Adipocyte (in vitro differentiated cells): ENCODE measurements at regions not wholly inside any gene's neighbourhood (a gene's known extent, or its start where the extent isn't known, plus 50 kb on each side); places are given as distances from the start of the nearest gene placed in this dataset.
A peak's percentile ranks its signal among the peaks of the same experiment; 100 is the strongest.
"Not testable (repeated sequence)": the region's sequence is repeated elsewhere in the genome, so short reads cannot be mapped to it uniquely, and the experiment has no call there.

ENCODE experiments used
- DNase-seq: peaks from one replicate; pipeline ENCODE4 v3.0.0-alpha.2; 2015; ENCODE audit warnings: low read depth
- H3K27me3 ChIP-seq: replicated peaks from 2 replicates; pipeline ENCODE4 v1.7.0; 2013; ENCODE audit warnings: mild to moderate bottlenecking, low read length, moderate library complexity; ENCODE audit not compliant: control insufficient read depth, insufficient read depth
- H3K36me3 ChIP-seq: 2 replicates; pipeline ENCODE4 v1.7.0; 2013; ENCODE audit warnings: low read length, mild to moderate bottlenecking, moderate library complexity; ENCODE audit not compliant: control insufficient read depth, insufficient read depth, severe bottlenecking
- H3K4me1 ChIP-seq: 2 replicates; pipeline ENCODE4 v1.7.0; 2013; ENCODE audit warnings: mild to moderate bottlenecking, low read length, moderate library complexity; ENCODE audit not compliant: control insufficient read depth, insufficient read depth
- H3K4me3 ChIP-seq: 2 replicates; pipeline ENCODE4 v1.7.0; 2013; ENCODE audit warnings: mild to moderate bottlenecking, low read length, moderate library complexity
- H3K9ac ChIP-seq: 2 replicates; pipeline ENCODE4 v1.7.0; 2013; ENCODE audit warnings: mild to moderate bottlenecking, low read length, moderate library complexity
- H3K9me3 ChIP-seq: 2 replicates; pipeline ENCODE4 v1.7.0; 2013; ENCODE audit warnings: mild to moderate bottlenecking, low read length, moderate library complexity; ENCODE audit not compliant: control insufficient read depth

DNA sequence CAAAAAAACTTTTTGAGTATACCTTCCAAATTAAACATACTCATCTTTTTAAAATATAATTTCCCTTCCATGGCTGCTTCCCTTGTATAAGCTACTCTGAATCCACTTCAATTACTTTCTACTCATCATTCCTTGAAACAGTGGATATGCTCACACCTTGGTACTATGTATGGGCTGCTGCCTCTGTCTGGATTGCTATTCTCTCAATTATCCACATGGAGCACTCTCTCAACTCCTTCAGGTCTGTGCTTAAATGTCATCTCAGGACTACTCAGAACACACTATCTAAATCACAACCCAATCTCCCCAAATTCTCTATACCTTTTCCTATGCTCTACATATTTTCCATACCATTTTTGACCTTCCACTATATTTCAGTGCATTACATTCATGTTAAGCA, 898.9 kb upstream of the EPHA5 start:
- Histone ChIP-seq H3K4me1 (peaks cover 12% of the 10 kb centered on the region), H3K36me3 (no peaks in the 10 kb centered on the region), H3K4me3 (no peak overlapping the region), H3K27me3 (no peaks in the 10 kb centered on the region), H3K9ac (no peak overlapping the region), H3K9me3 (no peaks in the 10 kb centered on the region)
- no peak for DNase-seq

DNA sequence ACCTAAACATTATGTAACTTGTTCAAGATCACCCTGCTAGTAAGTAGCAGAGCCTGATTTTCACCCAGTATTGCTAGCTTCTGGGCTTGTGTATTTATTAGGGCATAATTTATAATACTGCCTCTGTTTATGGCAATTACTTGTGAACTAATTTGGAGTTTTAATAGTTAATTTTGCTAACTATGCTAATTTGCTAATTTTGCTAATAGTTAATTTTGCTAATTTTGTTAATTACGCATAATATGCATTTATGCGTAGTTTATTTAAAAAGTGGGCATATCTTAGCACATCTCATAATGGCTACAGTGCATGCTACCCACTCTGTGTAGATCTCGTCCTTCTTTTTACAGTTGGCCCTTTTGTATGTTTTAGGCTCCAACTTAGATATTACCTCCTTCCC, 898.1 kb upstream of the EPHA5 start:
- Histone ChIP-seq H3K4me1 (peaks cover 10% of the 10 kb centered on the region), H3K36me3 (no peaks in the 10 kb centered on the region), H3K9ac (no peak overlapping the region), H3K4me3 (no peak overlapping the region), H3K27me3 (no peaks in the 10 kb centered on the region), H3K9me3 (no peaks in the 10 kb centered on the region)
- no peak for DNase-seq

DNA sequence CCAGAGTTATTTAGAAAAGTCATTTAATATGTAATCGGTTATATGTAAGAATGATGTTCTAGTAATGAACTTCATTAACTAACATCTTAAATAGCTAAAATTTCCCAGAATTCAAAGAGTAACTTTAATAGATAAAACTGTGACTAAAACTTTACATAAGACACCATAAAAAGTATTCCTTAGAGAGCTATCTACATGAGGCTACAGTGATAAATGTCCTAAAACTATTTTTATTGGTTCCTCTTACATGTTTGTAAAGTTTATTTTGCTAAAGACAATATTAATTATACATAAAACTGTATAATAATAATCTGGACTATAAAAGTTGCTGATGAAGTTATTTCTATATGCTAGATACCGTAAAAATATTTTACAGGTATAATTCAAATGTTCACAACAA, 897.7 kb upstream of the EPHA5 start:
- no peaks in the 10 kb centered on the region for H3K36me3 ChIP-seq
- no peaks in the 10 kb centered on the region for H3K27me3 ChIP-seq
- H3K9ac ChIP-seq: no peak overlapping the region
- H3K9me3 ChIP-seq: no peaks in the 10 kb centered on the region
- peaks cover 6% of the 10 kb centered on the region for H3K4me1 ChIP-seq
- no peak for DNase-seq
- no peak overlapping the region for H3K4me3 ChIP-seq

DNA sequence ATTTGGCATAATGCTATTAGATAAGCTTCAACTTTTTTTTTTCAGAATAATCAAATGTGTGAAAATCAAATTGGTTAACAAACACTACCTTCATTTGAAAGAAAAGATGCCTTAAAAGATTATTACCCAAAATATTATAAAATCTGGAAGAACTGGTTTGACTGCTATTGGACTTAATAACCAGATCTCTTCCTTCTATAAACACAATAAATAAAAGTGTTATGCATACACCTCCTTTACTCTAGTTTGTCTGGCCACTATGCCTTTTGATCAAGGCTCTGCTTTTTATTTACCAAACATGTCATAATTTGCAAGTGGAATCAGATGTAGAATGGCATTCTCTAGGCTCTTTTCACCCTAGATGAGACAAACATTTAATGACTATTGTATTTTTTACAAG, 897.3 kb upstream of the EPHA5 start:
- H3K9me3 ChIP-seq: no peaks in the 10 kb centered on the region
- H3K36me3 ChIP-seq: no peaks in the 10 kb centered on the region
- H3K9ac ChIP-seq: no peak overlapping the region
- no peak for DNase-seq
- peaks cover 6% of the 10 kb centered on the region for H3K4me1 ChIP-seq
- H3K4me3 ChIP-seq: no peak overlapping the region
- H3K27me3 ChIP-seq: no peaks in the 10 kb centered on the region

DNA sequence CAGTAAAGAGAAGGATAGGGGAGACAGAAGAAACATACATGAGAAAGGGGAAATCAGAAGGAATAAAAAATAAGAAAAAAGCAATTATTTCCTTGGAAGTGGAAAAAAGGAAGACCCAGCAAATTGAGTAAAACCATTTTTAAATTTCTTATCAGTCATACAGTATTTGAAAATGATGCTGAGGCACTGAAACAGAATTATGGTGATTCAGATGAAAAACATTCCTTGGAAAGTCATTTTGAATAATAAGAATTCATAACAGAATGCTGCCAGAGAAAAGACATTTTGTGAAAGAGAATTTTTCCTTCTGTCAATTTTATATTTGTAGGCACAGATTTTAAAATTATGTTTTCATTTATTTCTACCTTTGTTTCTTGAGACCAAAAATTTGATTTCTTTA, 895.5 kb upstream of the EPHA5 start:
- Histone ChIP-seq H3K9me3 (no peaks in the 10 kb centered on the region), H3K9ac (no peak overlapping the region), H3K27me3 (no peaks in the 10 kb centered on the region), H3K4me3 (no peak overlapping the region), H3K36me3 (no peaks in the 10 kb centered on the region), H3K4me1 (peaks cover 6% of the 10 kb centered on the region)
- peak; percentile 62 for DNase-seq

DNA sequence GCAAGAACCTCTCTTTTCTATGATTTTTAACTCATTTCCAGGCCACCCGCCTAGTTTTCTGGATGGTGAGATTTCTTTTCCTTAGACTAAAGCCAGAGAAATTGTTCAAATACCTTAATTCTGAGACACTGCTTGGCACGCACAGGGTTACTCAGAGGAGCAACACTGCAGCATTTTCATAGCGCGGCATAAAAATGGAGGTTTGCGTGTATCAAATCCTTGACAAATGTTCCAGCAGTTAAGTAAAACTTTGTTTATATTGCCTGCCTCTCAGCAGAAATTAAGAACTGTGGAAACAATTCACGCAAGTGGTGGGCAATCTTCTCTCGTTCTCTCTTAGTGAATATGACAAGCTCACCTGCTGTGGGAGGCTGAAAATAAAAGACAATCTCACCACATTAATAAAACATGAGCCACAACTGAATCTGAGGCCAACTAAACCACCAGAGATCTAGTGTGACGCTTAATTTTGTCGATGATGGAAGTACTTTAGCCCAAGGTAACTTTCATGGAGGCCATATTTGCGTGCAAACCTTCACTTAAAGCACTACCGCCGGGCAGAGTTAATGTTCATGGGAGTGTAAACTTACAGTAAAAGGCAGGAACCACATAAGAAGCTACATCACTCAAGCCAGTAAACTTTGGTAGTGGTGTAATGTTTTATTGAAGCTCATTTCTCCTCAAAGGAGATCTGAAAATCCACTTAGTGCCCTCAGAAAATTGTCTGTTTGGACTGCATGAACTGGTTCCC, 894.8 kb upstream of the EPHA5 start:
- no peaks in the 10 kb centered on the region for H3K27me3 ChIP-seq
- peak; percentile 91 for DNase-seq
- H3K4me3 ChIP-seq: peak overlapping the region; percentile 25
- peaks cover 6% of the 10 kb centered on the region for H3K4me1 ChIP-seq
- peak overlapping the region; percentile 46 for H3K9ac ChIP-seq
- H3K36me3 ChIP-seq: no peaks in the 10 kb centered on the region
- no peaks in the 10 kb centered on the region for H3K9me3 ChIP-seq

DNA sequence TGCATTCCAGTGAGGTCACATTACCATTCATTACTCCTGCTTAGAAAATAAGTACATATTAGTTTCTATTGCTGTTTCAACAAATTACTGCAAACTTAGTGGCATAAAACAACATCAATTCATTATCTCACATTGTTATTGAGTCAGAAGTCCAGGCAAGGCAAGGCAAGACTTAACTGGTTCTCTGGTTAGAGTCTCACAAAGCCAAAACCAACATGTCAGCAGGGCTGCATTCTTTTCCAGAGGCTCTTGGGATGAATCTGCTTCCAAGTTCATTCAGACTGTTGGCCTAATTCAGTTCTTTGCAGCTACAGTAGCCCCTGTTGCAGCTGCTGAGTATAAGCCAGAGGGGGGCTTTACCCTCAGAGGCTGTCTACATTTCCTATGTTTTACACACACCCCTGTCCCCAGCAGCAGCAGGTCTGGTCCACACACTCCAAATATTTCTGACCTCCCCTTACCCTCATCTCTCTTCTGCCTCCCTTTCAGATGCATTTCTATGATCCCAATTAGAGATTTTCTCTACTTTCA, 892.1 kb upstream of the EPHA5 start:
- no peaks in the 10 kb centered on the region for H3K36me3 ChIP-seq
- no peak overlapping the region for H3K4me3 ChIP-seq
- DNase-seq: no peak
- H3K27me3 ChIP-seq: no peaks in the 10 kb centered on the region
- peaks cover 6% of the 10 kb centered on the region for H3K4me1 ChIP-seq
- no peak overlapping the region for H3K9ac ChIP-seq
- no peaks in the 10 kb centered on the region for H3K9me3 ChIP-seq

DNA sequence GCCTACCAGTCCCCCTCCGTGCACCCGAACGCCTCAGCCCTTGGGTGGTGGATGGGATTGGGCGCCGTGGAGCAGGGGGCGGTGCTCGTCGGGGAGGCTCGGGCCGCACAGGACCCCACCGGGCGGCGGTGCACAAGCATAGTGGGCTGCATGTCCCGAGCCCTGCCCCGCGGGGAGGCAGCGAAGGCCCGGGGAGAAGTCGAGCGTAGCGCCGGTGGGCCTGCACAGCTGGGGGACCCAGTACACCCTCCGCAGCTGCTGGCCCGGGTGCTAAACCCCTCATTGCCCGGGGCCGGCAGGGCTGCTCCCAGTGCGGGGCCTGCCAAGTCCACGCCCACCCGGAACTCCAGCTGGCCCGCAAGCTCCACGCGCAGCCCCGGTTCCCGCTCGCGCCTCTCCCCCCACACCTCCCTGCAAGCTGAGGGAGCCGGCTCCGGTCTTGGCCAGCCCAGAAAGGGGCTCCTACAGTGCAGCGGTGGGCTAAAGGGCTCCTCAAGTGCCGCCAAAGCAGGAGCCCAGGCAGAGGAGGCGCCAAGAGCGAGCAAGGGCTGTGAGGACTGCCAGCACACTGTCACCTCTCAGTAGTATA, 891.3 kb upstream of the EPHA5 start:
- not testable (repeated sequence) for H3K4me1 ChIP-seq, H3K4me3 ChIP-seq, H3K9me3 ChIP-seq, H3K27me3 ChIP-seq, DNase-seq, H3K36me3 ChIP-seq, H3K9ac ChIP-seq

DNA sequence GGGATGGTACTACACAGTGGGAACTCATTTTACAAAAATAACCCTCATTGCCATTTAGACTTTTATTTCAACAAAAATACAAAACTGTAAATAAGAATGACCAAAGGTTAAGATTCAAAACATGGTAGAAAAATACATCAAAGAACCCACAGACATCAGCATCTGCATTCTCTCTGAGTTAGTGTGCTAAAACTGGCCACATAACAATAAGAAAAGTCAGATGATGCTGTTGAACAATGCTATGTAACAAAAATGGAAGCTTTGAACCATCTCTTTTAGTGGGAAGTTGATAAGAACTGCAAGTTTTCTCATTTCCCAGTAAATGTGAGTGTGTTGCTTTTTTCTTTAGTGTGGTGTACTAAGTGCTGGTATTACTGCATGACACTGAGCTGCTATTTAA, 888.4 kb upstream of the EPHA5 start:
- Histone ChIP-seq H3K4me1 (no peaks in the 10 kb centered on the region), H3K36me3 (no peaks in the 10 kb centered on the region)

DNA sequence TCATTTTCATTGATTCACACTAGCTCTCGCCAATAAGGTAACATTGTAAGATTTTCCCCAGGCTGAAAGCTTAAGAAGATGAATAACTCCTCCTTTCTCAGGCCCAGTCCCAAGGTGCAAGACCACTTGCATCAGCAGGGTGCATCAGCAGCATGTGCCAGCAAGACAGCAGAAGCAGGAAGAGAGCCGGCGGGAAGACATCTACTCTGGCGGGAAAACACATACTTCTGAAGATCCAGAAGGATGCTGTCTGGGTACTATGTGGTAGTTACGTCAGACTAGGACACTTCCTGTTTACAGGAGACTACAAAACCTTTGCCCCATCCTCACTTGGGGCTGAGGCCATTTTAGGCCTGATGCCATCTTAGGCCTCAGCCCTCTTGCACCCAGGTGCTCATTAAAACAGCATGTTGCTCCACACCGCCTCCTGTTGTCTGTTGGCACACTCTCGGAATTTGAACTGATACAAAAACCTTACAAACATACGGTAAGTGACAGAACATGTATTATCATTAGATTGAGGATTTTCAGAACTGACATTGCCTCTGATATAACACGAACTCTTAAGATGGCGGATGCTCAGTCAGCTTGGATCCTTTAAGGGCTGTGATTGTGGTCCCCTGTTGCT, 886.5 kb upstream of the EPHA5 start:
- Histone ChIP-seq H3K36me3 (no peaks in the 10 kb centered on the region), H3K27me3 (no peaks in the 10 kb centered on the region), H3K4me3 (no peak overlapping the region), H3K9ac (no peak overlapping the region), H3K9me3 (peaks cover 6% of the 10 kb centered on the region), H3K4me1 (no peaks in the 10 kb centered on the region)
- no peak for DNase-seq

More for the DNA sequence above, 888.4 kb upstream of the EPHA5 start:
- no peaks in the 10 kb centered on the region for H3K9me3 ChIP-seq
- H3K27me3 ChIP-seq: no peaks in the 10 kb centered on the region
- H3K9ac ChIP-seq: no peak overlapping the region
- no peak for DNase-seq
- H3K4me3 ChIP-seq: no peak overlapping the region

DNA sequence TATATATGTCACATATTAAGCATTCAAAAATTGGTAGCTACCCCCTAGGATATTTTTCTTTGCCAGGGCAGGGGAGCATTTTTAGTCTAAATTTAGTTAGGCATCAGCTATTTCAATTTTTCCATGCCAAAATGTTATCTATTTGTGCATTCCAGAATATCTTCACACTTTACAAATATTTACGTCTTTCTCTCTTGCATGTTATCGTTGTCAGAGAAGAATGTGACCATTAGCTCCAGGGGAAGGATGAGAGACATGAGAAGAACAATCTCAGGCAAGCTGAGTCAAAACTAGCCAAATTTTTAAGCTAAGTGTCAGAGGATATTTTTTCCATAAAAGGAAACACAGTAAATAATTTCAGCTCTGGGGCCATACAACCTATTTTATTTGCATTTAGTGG, 885.0 kb upstream of the EPHA5 start:
- Histone ChIP-seq H3K36me3 (no peaks in the 10 kb centered on the region), H3K9ac (no peak overlapping the region), H3K9me3 (peaks cover 6% of the 10 kb centered on the region), H3K4me1 (no peaks in the 10 kb centered on the region), H3K27me3 (no peaks in the 10 kb centered on the region), H3K4me3 (no peak overlapping the region)
- peak; percentile 68 for DNase-seq
